B cell (primary cell): ENCODE measurements at regions not wholly inside any gene's neighbourhood (a gene's known extent, or its start where the extent isn't known, plus 50 kb on each side); places are given as distances from the start of the nearest gene placed in this dataset.

Experiments used
- ATAC-seq: fragments of 200-7000 bp; cut with Tn5 transposase; one replicate; pipeline ENCODE4 v1.10.0; 2021; ENCODE audit warnings: low read depth, mild to moderate bottlenecking, moderate number of reproducible peaks, moderate library complexity
- CTCF ChIA-PET: fragments of 350-600 bp; sonication (Branson Sonifier 250); formaldehyde crosslinking; loops from one replicate; lab custom pipeline; 2021; ENCODE audit warnings: antibody characterized with exemption, inconsistent platforms; lab: Charles Lee
- POLR2A ChIA-PET: fragments of 350-600 bp; sonication (Branson Sonifier 250); formaldehyde crosslinking; loops from one replicate; lab custom pipeline; 2021; ENCODE audit warnings: antibody characterized with exemption; lab: Charles Lee
- DNase-seq: peaks from one replicate; pipeline ENCODE4 v3.0.0; 2013
- H2AFZ ChIP-seq: 2 replicates; pipeline ENCODE4 v1.6.1; 2012; ENCODE audit warnings: mild to moderate bottlenecking, low read depth, low read length; ENCODE audit not compliant: insufficient read depth, poor library complexity, severe bottlenecking
- H3K27ac ChIP-seq, 2 donors: 1 replicate in 1 of 2; 2 replicates in 1 of 2; pipeline ENCODE4 v1.5.1; 2012 to 2013; ENCODE audit warnings: low read length in 2 of 2, mild to moderate bottlenecking in 2 of 2, moderate library complexity in 1 of 2
- H3K27me3 ChIP-seq, 4 experiments: fragments of 200-600 bp in 1 of 4; sonication (generic) in 1 of 4; replicated peaks in 1 of 4; 1 replicate in 2 of 4; 2 replicates in 2 of 4; pipeline versions ENCODE4 v1.6.1 to v1.7.0; 2013 to 2016; ENCODE audit warnings: low read length in 3 of 4, mild to moderate bottlenecking in 2 of 4, mixed read lengths in 1 of 4, moderate library complexity in 1 of 4; ENCODE audit not compliant: insufficient read depth in 4 of 4, control insufficient read depth in 3 of 4; ENCODE audit errors: control extremely low read depth in 1 of 4
- H3K36me3 ChIP-seq, 2 experiments: replicated peaks in 1 of 2; 1 replicate in 1 of 2; 2 replicates in 1 of 2; pipeline versions ENCODE4 v1.6.1 to v1.7.1; 2013; ENCODE audit warnings: low read length in 1 of 2; ENCODE audit not compliant: insufficient read depth in 2 of 2, control insufficient read depth in 1 of 2; ENCODE audit errors: control extremely low read depth in 1 of 2, extremely low read depth in 1 of 2
- H3K4me1 ChIP-seq, 2 donors: fragments of 200-600 bp in 1 of 2; sonication (generic) in 1 of 2; 1 replicate in 1 of 2; 2 replicates in 1 of 2; pipeline versions ENCODE4 v1.5.1 to v1.6.1; 2013 to 2017; ENCODE audit warnings: low read length in 2 of 2; ENCODE audit not compliant: control insufficient read depth in 2 of 2, insufficient read depth in 2 of 2
- H3K4me2 ChIP-seq: replicated peaks from 2 replicates; pipeline ENCODE3; 2012; ENCODE audit warnings: mild to moderate bottlenecking, low read depth, low read length; ENCODE audit not compliant: poor library complexity, severe bottlenecking
- H3K4me3 ChIP-seq, 5 experiments: fragments of 200-600 bp in 1 of 5; sonication (generic) in 1 of 5; 1 replicate in 3 of 5; 2 replicates in 2 of 5; pipeline versions ENCODE4 v1.5.1 to v1.7.0; 2011 to 2016; ENCODE audit warnings: low read length in 4 of 5, mild to moderate bottlenecking in 4 of 5, low read depth in 2 of 5, control low read depth in 1 of 5, moderate library complexity in 1 of 5; ENCODE audit not compliant: insufficient read depth in 1 of 5; ENCODE audit errors: control extremely low read depth in 1 of 5, extremely low read depth in 1 of 5
- H3K79me2 ChIP-seq: fragments of 200-600 bp; sonication (generic); one replicate; pipeline ENCODE4 v1.6.0; 2016; ENCODE audit warnings: low read length; ENCODE audit not compliant: control insufficient read depth, insufficient read depth
- H3K9ac ChIP-seq: fragments of 200-600 bp; sonication (generic); 2 replicates; pipeline ENCODE4 v1.6.1; 2017; ENCODE audit warnings: mild to moderate bottlenecking, low read length, moderate library complexity
- H3K9me3 ChIP-seq, 3 donors: one replicate each; pipeline versions ENCODE4 v1.6.1 to v1.7.1; 2013; ENCODE audit warnings: low read length in 2 of 3; ENCODE audit not compliant: control insufficient read depth in 2 of 3, insufficient read depth in 1 of 3; ENCODE audit errors: control extremely low read depth in 1 of 3
- H4K20me1 ChIP-seq: 2 replicates; pipeline ENCODE4 v1.6.0; 2012; ENCODE audit warnings: mild to moderate bottlenecking, low read length; ENCODE audit not compliant: insufficient read depth, control insufficient read depth, poor library complexity, severe bottlenecking
- H3K27ac Mint-ChIP-seq: one replicate; pipeline ENCODE4 v1.8.0; 2021; ENCODE audit warnings: mixed read lengths
- H3K27me3 Mint-ChIP-seq: one replicate; pipeline ENCODE4 v1.8.0; 2021; ENCODE audit warnings: mixed read lengths
- H3K4me1 Mint-ChIP-seq: one replicate; pipeline ENCODE4 v1.8.0; 2021; ENCODE audit warnings: mixed read lengths
- H3K4me3 Mint-ChIP-seq: one replicate; pipeline ENCODE4 v1.8.0; 2021; ENCODE audit warnings: mixed read lengths
- H3K9me3 Mint-ChIP-seq: one replicate; pipeline ENCODE4 v1.8.0; 2022; ENCODE audit warnings: mixed read lengths; ENCODE audit not compliant: insufficient read depth
- CTCF ChIP-seq: fragments of 200-600 bp; IDR thresholded peaks from one replicate; pipeline ENCODE4 v1.8.0; 2022; ENCODE audit warnings: antibody characterized with exemption, mild to moderate bottlenecking
- EZH2 ChIP-seq: IDR thresholded peaks from 2 replicates; pipeline ENCODE4 v1.6.1; 2012; ENCODE audit warnings: borderline replicate concordance, low read depth, mild to moderate bottlenecking, moderate library complexity, low read length; ENCODE audit not compliant: insufficient read depth, poor library complexity, severe bottlenecking
- WGBS: methylation state at CpG from one replicate; pipeline ENCODE4 v1.1.5; 2013; ENCODE audit warnings: missing lambda C conversion rate; ENCODE audit not compliant: insufficient coverage; 5-methylcytosine and 5-hydroxymethylcytosine counted together
- intact Hi-C: fragments of 100-400 bp; cut with micrococcal nuclease; formaldehyde crosslinking; loops from one replicate; pipeline ENCODE4 v1.10.0; 2022

GRCh38 chr5:124876566-124876965, 130.1 kb upstream of the ZNF608 start:
- H3K4me2 ChIP-seq, result no peak overlapping the region

GRCh38 chr5:124876983-124877382, 130.5 kb upstream of the ZNF608 start:
- TF ChIP-seq CTCF (no peak), EZH2 (no peak)
- peaks cover 9 to 13% of the 10 kb centered on the region in 2 donors for H3K4me1 ChIP-seq
- no peaks in the 10 kb centered on the region for H3K36me3 ChIP-seq
- CTCF ChIA-PET, result no interaction called here
- H3K27ac Mint-ChIP-seq, result no peak overlapping the region
- no peak overlapping the region for H3K4me2 ChIP-seq
- H3K79me2 ChIP-seq, result no peaks in the 10 kb centered on the region
- no peaks in the 10 kb centered on the region for H3K27me3 Mint-ChIP-seq
- ATAC-seq, result no peak
- no peak overlapping the region for H3K4me3 ChIP-seq
- H2AFZ ChIP-seq, result no peak overlapping the region
- no peak overlapping the region for H3K27ac ChIP-seq
- intact Hi-C loops, result no loop called here
- H3K9me3 Mint-ChIP-seq, result no peaks in the 10 kb centered on the region
- H3K4me1 Mint-ChIP-seq, result peaks cover 10% of the 10 kb centered on the region
- no peaks in the 10 kb centered on the region for H3K9me3 ChIP-seq
- 63% methylated on average over 2 of the region's 2 CpGs for WGBS
- DNase-seq, result no peak
- H3K27me3 ChIP-seq, result no peaks in the 10 kb centered on the region
- H3K4me3 Mint-ChIP-seq, result no peak overlapping the region
- no peak overlapping the region for H3K9ac ChIP-seq
- POLR2A ChIA-PET, result no interaction called here
- no peaks in the 10 kb centered on the region for H4K20me1 ChIP-seq

More at GRCh38 chr5:124876566-124876965, 130.1 kb upstream of the ZNF608 start:
- intact Hi-C loops, result no loop called here
- no peak overlapping the region for H2AFZ ChIP-seq
- no CpG with 5 or more reads among the region's 1 CpG for WGBS
- H3K36me3 ChIP-seq, result no peaks in the 10 kb centered on the region
- no peaks in the 10 kb centered on the region for H3K27me3 ChIP-seq
- ChIA-PET CTCF (no interaction called here), POLR2A (no interaction called here)
- no peak overlapping the region for H3K4me3 ChIP-seq
- no peak overlapping the region for H3K27ac Mint-ChIP-seq
- H3K4me1 ChIP-seq, result peaks cover 9 to 13% of the 10 kb centered on the region in 2 donors
- no peak overlapping the region for H3K27ac ChIP-seq
- H3K79me2 ChIP-seq, result no peaks in the 10 kb centered on the region
- H3K9me3 Mint-ChIP-seq, result no peaks in the 10 kb centered on the region
- H3K9me3 ChIP-seq, result no peaks in the 10 kb centered on the region
- no peak for ATAC-seq
- H4K20me1 ChIP-seq, result no peaks in the 10 kb centered on the region
- TF ChIP-seq EZH2 (no peak), CTCF (no peak)
- H3K4me1 Mint-ChIP-seq, result peaks cover 10% of the 10 kb centered on the region
- DNase-seq, result no peak
- no peak overlapping the region for H3K4me3 Mint-ChIP-seq
- H3K27me3 Mint-ChIP-seq, result no peaks in the 10 kb centered on the region
- H3K9ac ChIP-seq, result no peak overlapping the region
